T-cell (primary cell): ENCODE measurements at regions not wholly inside any gene's neighbourhood (a gene's known extent, or its start where the extent isn't known, plus 50 kb on each side); places are given as distances from the start of the nearest gene placed in this dataset.
"Not testable (repeated sequence)": the region's sequence is repeated elsewhere in the genome, so short reads cannot be mapped to it uniquely, and the experiment has no call there.

Experiments
- ATAC-seq, 4 experiments: fragments of 200-7000 bp in 3 of 4; fragments of 150-1000 bp in 1 of 4; cut with Tn5 transposase; replicated peaks in 1 of 4; 1 replicate in 3 of 4; 2 replicates in 1 of 4; pipeline ENCODE4 v1.10.0; 2021; ENCODE audit warnings: moderate library complexity in 3 of 4, mild to moderate bottlenecking in 2 of 4, moderate number of reproducible peaks in 1 of 4
- CTCF ChIA-PET, 2 donors: fragments of 300-600 bp; sonication (Branson Sonifier 250); formaldehyde crosslinking; loops; one replicate each; lab custom pipeline; 2022; ENCODE audit warnings: antibody characterized with exemption in 2 of 2; lab: Charles Lee
- POLR2A ChIA-PET, 2 donors: fragments of 300-600 bp; sonication (Branson Sonifier 250); formaldehyde crosslinking; loops; one replicate each; lab custom pipeline; 2022; ENCODE audit warnings: antibody characterized with exemption in 2 of 2; lab: Charles Lee
- DNase-seq, 35 experiments: peaks; one replicate each; pipeline versions ENCODE4 v3.0.0 to v3.0.0-alpha.2; 2013 to 2023
- H3K27ac ChIP-seq: one replicate; pipeline ENCODE4 v1.5.1; 2013; ENCODE audit warnings: low read length
- H3K27me3 ChIP-seq, 2 experiments: replicated peaks in 1 of 2; 1 replicate in 1 of 2; 2 replicates in 1 of 2; pipeline versions ENCODE4 v1.6.1 to v1.7.0; 2013; ENCODE audit warnings: low read length in 1 of 2, mixed read lengths in 1 of 2; ENCODE audit not compliant: control insufficient read depth in 2 of 2, insufficient read depth in 2 of 2; ENCODE audit errors: extremely low read depth in 1 of 2
- H3K36me3 ChIP-seq, 2 donors: 1 replicate in 1 of 2; 2 replicates in 1 of 2; pipeline versions ENCODE4 v1.6.1 to v1.7.0; 2013; ENCODE audit warnings: low read length in 1 of 2; ENCODE audit not compliant: control insufficient read depth in 2 of 2, insufficient read depth in 1 of 2; ENCODE audit errors: extremely low read depth in 1 of 2
- H3K4me1 ChIP-seq, 2 experiments: 1 replicate in 1 of 2; 2 replicates in 1 of 2; pipeline versions ENCODE4 v1.6.1 to v1.7.0; 2013; ENCODE audit warnings: low read length in 2 of 2, mixed read lengths in 1 of 2; ENCODE audit not compliant: insufficient read depth in 2 of 2, control insufficient read depth in 1 of 2; ENCODE audit errors: extremely low read depth in 1 of 2
- H3K4me3 ChIP-seq, 2 donors: 1 replicate in 1 of 2; 2 replicates in 1 of 2; pipeline versions ENCODE4 v1.5.1 to v1.7.0; 2013; ENCODE audit warnings: mild to moderate bottlenecking in 2 of 2, low read length in 1 of 2, moderate library complexity in 1 of 2; ENCODE audit not compliant: control insufficient read depth in 1 of 2; ENCODE audit errors: extremely low read depth in 1 of 2
- H3K9me3 ChIP-seq: 2 replicates; pipeline ENCODE4 v1.7.0; 2013
- H3K27ac Mint-ChIP-seq, 2 donors: one replicate each; pipeline ENCODE4 v1.8.0; 2020 to 2021; ENCODE audit warnings: mild to moderate bottlenecking in 2 of 2, mixed read lengths in 2 of 2
- H3K27me3 Mint-ChIP-seq, 2 donors: one replicate each; pipeline ENCODE4 v1.8.0; 2021 to 2022; ENCODE audit warnings: mixed read lengths in 2 of 2
- H3K36me3 Mint-ChIP-seq: one replicate; pipeline ENCODE4 v1.8.0; 2021; ENCODE audit warnings: mixed read lengths
- H3K4me1 Mint-ChIP-seq, 3 donors: one replicate each; pipeline ENCODE4 v1.8.0; 2020 to 2022; ENCODE audit warnings: mixed read lengths in 3 of 3, mild to moderate bottlenecking in 1 of 3
- H3K4me3 Mint-ChIP-seq, 3 donors: one replicate each; pipeline ENCODE4 v1.8.0; 2020 to 2022; ENCODE audit warnings: mild to moderate bottlenecking in 3 of 3, mixed read lengths in 3 of 3, moderate library complexity in 3 of 3
- H3K9me3 Mint-ChIP-seq, 3 donors: one replicate each; pipeline ENCODE4 v1.8.0; 2020 to 2022; ENCODE audit warnings: mixed read lengths in 3 of 3
- WGBS: methylation state at CpG from one replicate; pipeline ENCODE4 v1.1.5; 2013; ENCODE audit warnings: missing lambda C conversion rate; ENCODE audit not compliant: insufficient coverage; 5-methylcytosine and 5-hydroxymethylcytosine counted together

GRCh38 chr5:130939059-130939458 is 226.0 kb downstream of the HINT1 start:
- ATAC-seq (no peak), DNase-seq (no peak)
- H3K27ac ChIP-seq: no peak overlapping the region
- no CpG with 5 or more reads among the region's 3 CpGs for WGBS
- no peaks in the 10 kb centered on the region for H3K36me3 ChIP-seq
- Mint-ChIP-seq H3K4me3 (no peak overlapping the region), H3K36me3 (no peaks in the 10 kb centered on the region), H3K27me3 (no peaks in the 10 kb centered on the region), H3K4me1 (no peaks in the 10 kb centered on the region), H3K9me3 (no peaks in the 10 kb centered on the region), H3K27ac (no peak overlapping the region)
- ChIA-PET CTCF (no interaction called here), POLR2A (no interaction called here)
- H3K27me3 ChIP-seq: no peaks in the 10 kb centered on the region
- no peaks in the 10 kb centered on the region for H3K9me3 ChIP-seq
- H3K4me1 ChIP-seq: no peaks in the 10 kb centered on the region
- H3K4me3 ChIP-seq: no peak overlapping the region

GRCh38 chr5:130937046-130937445 is 228.0 kb downstream of the HINT1 start:
- peaks cover 0 to 8% (median 0%) of the 10 kb centered on the region in 3 donors for H3K9me3 Mint-ChIP-seq
- 100% methylated on average over 1 of the region's 2 CpGs for WGBS

GRCh38 chr5:130923543-130924124 is 241.4 kb downstream of the HINT1 start:
- Mint-ChIP-seq H3K36me3 (no peaks in the 10 kb centered on the region), H3K27ac (no peak overlapping the region), H3K4me1 (no peaks in the 10 kb centered on the region), H3K27me3 (peaks cover 6 to 17% of the 10 kb centered on the region in 2 donors), H3K4me3 (no peak overlapping the region), H3K9me3 (peaks cover 0 to 4% (median 0%) of the 10 kb centered on the region in 3 donors)
- H3K4me3 ChIP-seq: no peak overlapping the region
- ChIA-PET CTCF (no interaction called here), POLR2A (no interaction called here)
- ATAC-seq (no peak), DNase-seq (no peak)
- no peaks in the 10 kb centered on the region for H3K9me3 ChIP-seq
- WGBS: 60% methylated on average over 1 of the region's 3 CpGs
- no peak overlapping the region for H3K27ac ChIP-seq
- H3K36me3 ChIP-seq: no peaks in the 10 kb centered on the region
- H3K4me1 ChIP-seq: no peaks in the 10 kb centered on the region
- H3K27me3 ChIP-seq: no peaks in the 10 kb centered on the region

More at GRCh38 chr5:130937046-130937445, 228.0 kb downstream of the HINT1 start:
- Histone ChIP-seq H3K4me1 (no peaks in the 10 kb centered on the region), H3K9me3 (no peaks in the 10 kb centered on the region), H3K27me3 (no peaks in the 10 kb centered on the region), H3K27ac (no peak overlapping the region), H3K4me3 (no peak overlapping the region), H3K36me3 (no peaks in the 10 kb centered on the region)
- no peaks in the 10 kb centered on the region for H3K36me3 Mint-ChIP-seq
- H3K4me3 Mint-ChIP-seq: no peak overlapping the region
- no peak for DNase-seq
- CTCF ChIA-PET: no interaction called here
- no peaks in the 10 kb centered on the region for H3K4me1 Mint-ChIP-seq
- no peak overlapping the region for H3K27ac Mint-ChIP-seq
- POLR2A ChIA-PET: no interaction called here
- no peaks in the 10 kb centered on the region for H3K27me3 Mint-ChIP-seq
- no peak for ATAC-seq

- Mint-ChIP-seq H3K4me3 (no peak overlapping the region), H3K36me3 (no peaks in the 10 kb centered on the region), H3K27me3 (peaks cover 3 to 9% of the 10 kb centered on the region in 2 donors), H3K27ac (no peak overlapping the region), H3K9me3 (peaks cover 0 to 24% (median 8%) of the 10 kb centered on the region in 3 donors), H3K4me1 (no peaks in the 10 kb centered on the region)
- no peak overlapping the region for H3K4me3 ChIP-seq
- no peaks in the 10 kb centered on the region for H3K27me3 ChIP-seq
- ChIA-PET POLR2A (no interaction called here), CTCF (no interaction called here)
- DNase-seq: no peak
- H3K36me3 ChIP-seq: no peaks in the 10 kb centered on the region
- H3K4me1 ChIP-seq: no peaks in the 10 kb centered on the region
- no peak for ATAC-seq
- no peaks in the 10 kb centered on the region for H3K9me3 ChIP-seq
- no peak overlapping the region for H3K27ac ChIP-seq
These were observed 253.0 kb downstream of the HINT1 start for GRCh38 chr5:130912088-130912487.

- no peaks in the 10 kb centered on the region for H3K36me3 ChIP-seq
- H3K4me3 ChIP-seq: no peak overlapping the region
- Mint-ChIP-seq H3K4me3 (no peak overlapping the region), H3K4me1 (no peaks in the 10 kb centered on the region), H3K36me3 (no peaks in the 10 kb centered on the region), H3K27me3 (peaks cover 3 to 9% of the 10 kb centered on the region in 2 donors), H3K27ac (no peak overlapping the region), H3K9me3 (peaks cover 3 to 19% (median 7%) of the 10 kb centered on the region in 3 donors)
- WGBS: no CpG with 5 or more reads among the region's 3 CpGs
- no peaks in the 10 kb centered on the region for H3K4me1 ChIP-seq
- no peak overlapping the region for H3K27ac ChIP-seq
- no peak for DNase-seq
- ChIA-PET CTCF (no interaction called here), POLR2A (no interaction called here)
- no peaks in the 10 kb centered on the region for H3K27me3 ChIP-seq
- no peak for ATAC-seq
- no peaks in the 10 kb centered on the region for H3K9me3 ChIP-seq
These were observed 256.9 kb downstream of the HINT1 start for GRCh38 chr5:130908186-130908585.

- not testable (repeated sequence) for H3K27ac Mint-ChIP-seq, H3K36me3 Mint-ChIP-seq
- H3K27me3 Mint-ChIP-seq: peaks cover 12 to 28% of the 10 kb centered on the region in 2 donors
These were observed 267.4 kb downstream of the HINT1 start for GRCh38 chr5:130897537-130898195.

More at GRCh38 chr5:130897537-130898195, 267.4 kb downstream of the HINT1 start:
- H3K9me3 ChIP-seq, POLR2A ChIA-PET, H3K4me1 ChIP-seq, H3K27me3 ChIP-seq, DNase-seq, CTCF ChIA-PET, H3K36me3 ChIP-seq, H3K4me3 Mint-ChIP-seq, ATAC-seq, H3K4me1 Mint-ChIP-seq, H3K27ac ChIP-seq, H3K4me3 ChIP-seq: not testable (repeated sequence)
- WGBS: 87% methylated on average over 14 of the region's 24 CpGs
- peaks cover 5 to 19% (median 9%) of the 10 kb centered on the region in 3 donors for H3K9me3 Mint-ChIP-seq
